ENCODE measurements at regions not wholly inside any gene's neighbourhood (a gene's known extent, or its start where the extent isn't known, plus 50 kb on each side); places are given as distances from the start of the nearest gene placed in this dataset.
A peak's percentile ranks its signal among the peaks of the same experiment; 100 is the strongest.

- TF ChIP-seq CTCF (IDR thresholded peaks at IDR 0.05; ENCODE audit: control insufficient read depth, extremely low read depth, insufficient read depth): no peak
- DNase-seq (ENCODE audit: low read depth): no peak
- no peak overlapping the region for H3K4me3 ChIP-seq (ENCODE audit: low read depth, low read length)
Observed at GRCh38 chr3:40705663-40706062, 180.9 kb downstream of the ZNF621 start.

GRCh38 chr3:40713306-40713705 lies 188.5 kb downstream of the ZNF621 start:
- no peak for TF ChIP-seq CTCF (IDR thresholded peaks at IDR 0.05; ENCODE audit: control insufficient read depth, extremely low read depth, insufficient read depth)
- H3K4me3 ChIP-seq (ENCODE audit: low read depth, low read length): no peak overlapping the region
- peak; percentile 47 for DNase-seq (ENCODE audit: low read depth)

- no peak for DNase-seq (ENCODE audit: low read depth)
- no peak for TF ChIP-seq CTCF (IDR thresholded peaks at IDR 0.05; ENCODE audit: control insufficient read depth, extremely low read depth, insufficient read depth)
- H3K4me3 ChIP-seq (ENCODE audit: low read depth, low read length): no peak overlapping the region
Observed at GRCh38 chr3:40713795-40714194, 189.0 kb downstream of the ZNF621 start.

GRCh38 chr3:40714771-40715345 lies 190.1 kb downstream of the ZNF621 start:
- H3K4me3 ChIP-seq (ENCODE audit: low read depth, low read length): no peak overlapping the region
- DNase-seq (ENCODE audit: low read depth): no peak
- no peak for TF ChIP-seq CTCF (IDR thresholded peaks at IDR 0.05; ENCODE audit: control insufficient read depth, extremely low read depth, insufficient read depth)

- no peak for TF ChIP-seq CTCF (IDR thresholded peaks at IDR 0.05; ENCODE audit: control insufficient read depth, extremely low read depth, insufficient read depth)
- DNase-seq (ENCODE audit: low read depth): no peak
- H3K4me3 ChIP-seq (ENCODE audit: low read depth, low read length): no peak overlapping the region
Observed at GRCh38 chr3:40715551-40715950, 190.8 kb downstream of the ZNF621 start.

GRCh38 chr3:40717471-40717870 lies 192.7 kb downstream of the ZNF621 start:
- no peak for TF ChIP-seq CTCF (IDR thresholded peaks at IDR 0.05; ENCODE audit: control insufficient read depth, extremely low read depth, insufficient read depth)
- no peak for DNase-seq (ENCODE audit: low read depth)
- H3K4me3 ChIP-seq (ENCODE audit: low read depth, low read length): no peak overlapping the region

GRCh38 chr3:40718209-40718608 lies 193.4 kb downstream of the ZNF621 start:
- H3K4me3 ChIP-seq (ENCODE audit: low read depth, low read length): no peak overlapping the region
- no peak for DNase-seq (ENCODE audit: low read depth)
- TF ChIP-seq CTCF (IDR thresholded peaks at IDR 0.05; ENCODE audit: control insufficient read depth, extremely low read depth, insufficient read depth): no peak
